H9 (cell line): ENCODE measurements at regions not wholly inside any gene's neighbourhood (a gene's known extent, or its start where the extent isn't known, plus 50 kb on each side); places are given as distances from the start of the nearest gene placed in this dataset.

Experiments used
- DNase-seq: peaks from one replicate; pipeline ENCODE4 v3.0.0-alpha.2; 2017
- H2AFZ ChIP-seq: one replicate; pipeline ENCODE4 v1.6.1; 2013; ENCODE audit warnings: mild to moderate bottlenecking, low read length, control low read depth, moderate library complexity
- H2AK5ac ChIP-seq: 2 replicates; pipeline ENCODE4 v1.6.1; 2013; ENCODE audit warnings: low read length, control low read depth, mixed read lengths; ENCODE audit not compliant: insufficient read length
- H2BK120ac ChIP-seq: one replicate; pipeline ENCODE4 v1.6.1; 2013; ENCODE audit warnings: low read depth, mild to moderate bottlenecking, low read length, control low read depth, inconsistent platforms; ENCODE audit not compliant: poor library complexity, severe bottlenecking
- H2BK12ac ChIP-seq: 2 replicates; pipeline ENCODE4 v1.6.1; 2013; ENCODE audit warnings: low read length, control low read depth, mixed read lengths, low read depth; ENCODE audit not compliant: insufficient read length
- H2BK15ac ChIP-seq: 2 replicates; pipeline ENCODE4 v1.6.1; 2013; ENCODE audit warnings: low read depth, low read length, control low read depth
- H2BK20ac ChIP-seq: one replicate; pipeline ENCODE4 v1.6.1; 2013; ENCODE audit warnings: low read depth, mild to moderate bottlenecking, low read length, control low read depth, inconsistent platforms; ENCODE audit not compliant: poor library complexity, severe bottlenecking
- H2BK5ac ChIP-seq: 2 replicates; pipeline ENCODE4 v1.6.1; 2013; ENCODE audit warnings: low read length, control low read depth, mixed read lengths; ENCODE audit not compliant: insufficient read length
- H3K14ac ChIP-seq: 2 replicates; pipeline ENCODE4 v1.6.1; 2013; ENCODE audit warnings: low read length, control low read depth; ENCODE audit not compliant: insufficient read depth
- H3K18ac ChIP-seq: 2 replicates; pipeline ENCODE4 v1.6.1; 2013; ENCODE audit warnings: low read depth, mild to moderate bottlenecking, mixed read lengths, low read length, control low read depth; ENCODE audit not compliant: insufficient read length
- H3K23ac ChIP-seq: 2 replicates; pipeline ENCODE4 v1.6.1; 2013; ENCODE audit warnings: low read length, control low read depth, mixed read lengths, low read depth; ENCODE audit not compliant: insufficient read length
- H3K23me2 ChIP-seq: 2 replicates; pipeline ENCODE4 v1.6.1; 2013; ENCODE audit warnings: low read depth, mild to moderate bottlenecking, mixed read lengths, low read length, control low read depth; ENCODE audit not compliant: insufficient read length, poor library complexity, severe bottlenecking
- H3K27ac ChIP-seq: 2 replicates; pipeline ENCODE4 v1.5.1; 2013; ENCODE audit warnings: low read length, control low read depth, mixed read lengths, low read depth; ENCODE audit not compliant: insufficient read length
- H3K27me3 ChIP-seq: 2 replicates; pipeline ENCODE4 v1.6.1; 2013; ENCODE audit warnings: low read length, control low read depth, inconsistent platforms; ENCODE audit not compliant: insufficient read depth
- H3K4ac ChIP-seq: 2 replicates; pipeline ENCODE4 v1.6.1; 2013; ENCODE audit warnings: low read depth, mild to moderate bottlenecking, control low read depth, inconsistent platforms, low read length, moderate library complexity
- H3K4me1 ChIP-seq: 2 replicates; pipeline ENCODE4 v1.6.1; 2013; ENCODE audit warnings: low read length, control low read depth, inconsistent platforms; ENCODE audit not compliant: insufficient read depth
- H3K4me2 ChIP-seq: 2 replicates; pipeline ENCODE4 v1.6.1; 2013; ENCODE audit warnings: low read length, control low read depth, mixed read lengths; ENCODE audit not compliant: insufficient read length, insufficient read depth
- H3K56ac ChIP-seq: 2 replicates; pipeline ENCODE4 v1.6.1; 2013; ENCODE audit warnings: low read depth, mild to moderate bottlenecking, mixed read lengths, low read length, control low read depth; ENCODE audit not compliant: insufficient read length
- H3K79me1 ChIP-seq: 2 replicates; pipeline ENCODE4 v1.6.1; 2013; ENCODE audit warnings: low read depth, mild to moderate bottlenecking, moderate library complexity, low read length, control low read depth, inconsistent platforms; ENCODE audit not compliant: insufficient read depth, poor library complexity, severe bottlenecking
- H3K79me2 ChIP-seq: 2 replicates; pipeline ENCODE4 v1.6.1; 2013; ENCODE audit warnings: low read length, control low read depth, inconsistent platforms; ENCODE audit not compliant: insufficient read depth
- H3K9ac ChIP-seq: 2 replicates; pipeline ENCODE4 v1.6.1; 2013; ENCODE audit warnings: low read length, control low read depth, mixed read lengths; ENCODE audit not compliant: insufficient read length; ENCODE audit errors: extremely low read depth
- H3K9me3 ChIP-seq: one replicate; pipeline ENCODE4 v1.6.1; 2013; ENCODE audit warnings: low read depth, low read length, inconsistent platforms; ENCODE audit not compliant: control insufficient read depth
- H3T11ph ChIP-seq: one replicate; pipeline ENCODE4 v1.6.1; 2013; ENCODE audit warnings: mild to moderate bottlenecking, low read length, control low read depth, inconsistent platforms
- H4K20me1 ChIP-seq: one replicate; pipeline ENCODE4 v1.6.1; 2013; ENCODE audit not compliant: control insufficient read depth, insufficient read length, insufficient read depth
- H4K5ac ChIP-seq: 2 replicates; pipeline ENCODE4 v1.6.1; 2013; ENCODE audit warnings: low read depth, mild to moderate bottlenecking, mixed read lengths, low read length, control low read depth; ENCODE audit not compliant: insufficient read length
- H4K8ac ChIP-seq: replicated peaks from 2 replicates; pipeline ENCODE4 v1.6.1; 2013; ENCODE audit warnings: low read length, control low read depth, mixed read lengths, low read depth; ENCODE audit not compliant: insufficient read length
- H4K91ac ChIP-seq: 2 replicates; pipeline ENCODE4 v1.6.1; 2013; ENCODE audit warnings: low read depth, mild to moderate bottlenecking, moderate library complexity, mixed read lengths, low read length, control low read depth; ENCODE audit not compliant: insufficient read length
- H3K27ac Mint-ChIP-seq, 3 experiments: 2 replicates in 2 of 3; 3 replicates in 1 of 3; pipeline ENCODE4 v1.8.0; 2020 to 2021; ENCODE audit warnings: mixed read lengths in 3 of 3, mild to moderate bottlenecking in 1 of 3, moderate library complexity in 1 of 3
- H3K27me3 Mint-ChIP-seq: 2 replicates; pipeline ENCODE4 v1.8.0; 2021; ENCODE audit warnings: low read depth, mild to moderate bottlenecking, moderate library complexity, mixed read lengths
- H3K36me3 Mint-ChIP-seq, 3 experiments: 2 replicates in 2 of 3; 3 replicates in 1 of 3; pipeline ENCODE4 v1.8.0; 2020 to 2021; ENCODE audit warnings: low read depth in 3 of 3, mixed read lengths in 3 of 3; ENCODE audit not compliant: insufficient read depth in 1 of 3
- H3K4me1 Mint-ChIP-seq, 2 experiments: 2 replicates each; pipeline ENCODE4 v1.8.0; 2020; ENCODE audit warnings: mixed read lengths in 2 of 2
- H3K4me3 Mint-ChIP-seq, 2 experiments: 2 replicates in 1 of 2; 3 replicates in 1 of 2; pipeline ENCODE4 v1.8.0; 2020 to 2021; ENCODE audit warnings: mild to moderate bottlenecking in 2 of 2, mixed read lengths in 2 of 2, moderate library complexity in 1 of 2
- H3K9me3 Mint-ChIP-seq, 2 experiments: 2 replicates in 1 of 2; 3 replicates in 1 of 2; pipeline ENCODE4 v1.8.0; 2020; ENCODE audit warnings: mild to moderate bottlenecking in 2 of 2, mixed read lengths in 2 of 2, moderate library complexity in 1 of 2
- TF ChIP-seq, protein P1 (sequence below): fragments of 200-600 bp; sonication (generic); conservative IDR thresholded peaks from 3 replicates; pipeline ENCODE4 v1.8.0; 2021; ENCODE audit warnings: antibody characterized with exemption, mild to moderate bottlenecking

DNA sequence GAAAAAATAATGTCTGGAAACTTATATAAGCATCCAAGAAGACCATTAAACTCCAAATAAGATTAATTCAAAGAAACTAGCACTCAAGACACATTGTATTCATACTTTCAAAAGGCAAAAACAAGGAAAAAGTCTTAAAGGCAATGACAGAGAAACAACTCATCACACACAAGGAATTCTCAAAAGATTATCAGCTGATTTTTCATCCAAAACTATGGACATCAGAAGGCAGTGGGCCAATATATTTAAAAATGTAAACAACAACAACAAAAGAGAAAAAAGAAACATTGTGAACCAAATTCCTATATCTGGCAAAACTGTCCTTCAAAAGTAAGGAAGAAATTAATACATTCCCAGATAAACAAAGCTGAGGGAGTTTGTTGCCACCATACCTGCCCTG, 711.4 kb upstream of the GALNTL6 start:
- Histone ChIP-seq H4K91ac (no peak overlapping the region), H4K20me1 (no peaks in the 10 kb centered on the region), H3K18ac (no peak overlapping the region), H3K79me2 (no peaks in the 10 kb centered on the region), H3K9ac (no peak overlapping the region), H3T11ph (no peak overlapping the region), H3K56ac (no peak overlapping the region), H3K4ac (no peak overlapping the region), H3K4me1 (no peaks in the 10 kb centered on the region), H2BK5ac (no peak overlapping the region), H4K8ac (no peak overlapping the region), H2BK20ac (no peak overlapping the region), H3K27ac (no peak overlapping the region), H3K14ac (no peak overlapping the region), H3K9me3 (no peaks in the 10 kb centered on the region), H3K23me2 (no peaks in the 10 kb centered on the region), H3K23ac (no peak overlapping the region), H3K4me2 (no peak overlapping the region), H3K27me3 (no peaks in the 10 kb centered on the region), H2AFZ (no peak overlapping the region), H2AK5ac (no peak overlapping the region), H3K79me1 (no peaks in the 10 kb centered on the region), H2BK12ac (no peak overlapping the region), H4K5ac (no peak overlapping the region), H2BK15ac (no peak overlapping the region), H2BK120ac (no peak overlapping the region)
- Mint-ChIP-seq H3K4me1 (no peaks in the 10 kb centered on the region), H3K36me3 (peaks cover 2 to 20% (median 8%) of the 10 kb centered on the region in 3 experiments; a peak in 5 of 7 replicates), H3K27ac (no peak overlapping the region), H3K27me3 (no peaks in the 10 kb centered on the region), H3K9me3 (peaks cover 13 to 15% of the 10 kb centered on the region in 2 experiments; a peak in 4 of 5 replicates), H3K4me3 (no peak overlapping the region)
- TF ChIP-seq, protein P1, sequence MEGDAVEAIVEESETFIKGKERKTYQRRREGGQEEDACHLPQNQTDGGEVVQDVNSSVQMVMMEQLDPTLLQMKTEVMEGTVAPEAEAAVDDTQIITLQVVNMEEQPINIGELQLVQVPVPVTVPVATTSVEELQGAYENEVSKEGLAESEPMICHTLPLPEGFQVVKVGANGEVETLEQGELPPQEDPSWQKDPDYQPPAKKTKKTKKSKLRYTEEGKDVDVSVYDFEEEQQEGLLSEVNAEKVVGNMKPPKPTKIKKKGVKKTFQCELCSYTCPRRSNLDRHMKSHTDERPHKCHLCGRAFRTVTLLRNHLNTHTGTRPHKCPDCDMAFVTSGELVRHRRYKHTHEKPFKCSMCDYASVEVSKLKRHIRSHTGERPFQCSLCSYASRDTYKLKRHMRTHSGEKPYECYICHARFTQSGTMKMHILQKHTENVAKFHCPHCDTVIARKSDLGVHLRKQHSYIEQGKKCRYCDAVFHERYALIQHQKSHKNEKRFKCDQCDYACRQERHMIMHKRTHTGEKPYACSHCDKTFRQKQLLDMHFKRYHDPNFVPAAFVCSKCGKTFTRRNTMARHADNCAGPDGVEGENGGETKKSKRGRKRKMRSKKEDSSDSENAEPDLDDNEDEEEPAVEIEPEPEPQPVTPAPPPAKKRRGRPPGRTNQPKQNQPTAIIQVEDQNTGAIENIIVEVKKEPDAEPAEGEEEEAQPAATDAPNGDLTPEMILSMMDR = no peak
- DNase-seq = no peak
